ENCODE measurements at regions not wholly inside any gene's neighbourhood (a gene's known extent, or its start where the extent isn't known, plus 50 kb on each side); places are given as distances from the start of the nearest gene placed in this dataset.

DNA sequence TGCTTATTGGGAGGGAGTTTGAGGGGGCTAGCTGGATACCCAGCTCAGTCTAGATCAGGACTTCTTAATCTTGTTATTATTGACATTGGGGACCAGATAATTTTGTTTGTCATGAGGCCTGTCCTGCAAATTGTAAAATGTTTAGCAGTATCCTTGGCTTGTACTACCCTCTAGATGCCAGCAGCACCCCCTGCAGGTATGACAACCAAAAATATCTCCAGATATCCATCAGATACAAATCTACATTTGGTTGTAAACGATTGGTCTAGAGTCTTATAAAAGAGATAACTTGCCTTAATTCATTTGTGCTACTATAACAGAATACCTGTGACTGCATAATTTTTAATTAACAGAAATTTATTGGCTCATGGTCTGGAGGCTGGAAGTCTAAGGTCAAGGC is 1232.2 kb downstream of the XPNPEP1 start:
- DNase-seq: no peak
- H2BK120ac ChIP-seq (ENCODE audit: low read depth, low read length, poor library complexity, severe bottlenecking): no peak overlapping the region
- no peak overlapping the region for H2BK15ac ChIP-seq (ENCODE audit: low read depth, low read length)
- H4K91ac ChIP-seq (ENCODE audit: insufficient read length, low read depth, low read length): no peak overlapping the region
- H3K79me1 ChIP-seq (ENCODE audit: insufficient read depth, low read depth, low read length, poor library complexity, severe bottlenecking): no peaks in the 10 kb centered on the region
- no peak overlapping the region for H3K4ac ChIP-seq (ENCODE audit: low read depth, low read length)
- TF ChIP-seq, protein P1, sequence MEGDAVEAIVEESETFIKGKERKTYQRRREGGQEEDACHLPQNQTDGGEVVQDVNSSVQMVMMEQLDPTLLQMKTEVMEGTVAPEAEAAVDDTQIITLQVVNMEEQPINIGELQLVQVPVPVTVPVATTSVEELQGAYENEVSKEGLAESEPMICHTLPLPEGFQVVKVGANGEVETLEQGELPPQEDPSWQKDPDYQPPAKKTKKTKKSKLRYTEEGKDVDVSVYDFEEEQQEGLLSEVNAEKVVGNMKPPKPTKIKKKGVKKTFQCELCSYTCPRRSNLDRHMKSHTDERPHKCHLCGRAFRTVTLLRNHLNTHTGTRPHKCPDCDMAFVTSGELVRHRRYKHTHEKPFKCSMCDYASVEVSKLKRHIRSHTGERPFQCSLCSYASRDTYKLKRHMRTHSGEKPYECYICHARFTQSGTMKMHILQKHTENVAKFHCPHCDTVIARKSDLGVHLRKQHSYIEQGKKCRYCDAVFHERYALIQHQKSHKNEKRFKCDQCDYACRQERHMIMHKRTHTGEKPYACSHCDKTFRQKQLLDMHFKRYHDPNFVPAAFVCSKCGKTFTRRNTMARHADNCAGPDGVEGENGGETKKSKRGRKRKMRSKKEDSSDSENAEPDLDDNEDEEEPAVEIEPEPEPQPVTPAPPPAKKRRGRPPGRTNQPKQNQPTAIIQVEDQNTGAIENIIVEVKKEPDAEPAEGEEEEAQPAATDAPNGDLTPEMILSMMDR (conservative IDR thresholded peaks at IDR 0.05): peak; percentile 50
- no peak overlapping the region for H2AFZ ChIP-seq (ENCODE audit: low read length)
- H3K9me3 ChIP-seq (ENCODE audit: control insufficient read depth, low read depth, low read length): no peaks in the 10 kb centered on the region
- H3K18ac ChIP-seq (ENCODE audit: insufficient read length, low read depth, low read length): no peak overlapping the region
- H3K4me2 ChIP-seq (ENCODE audit: insufficient read depth, insufficient read length, low read length): no peak overlapping the region
- no peak overlapping the region for H2AK5ac ChIP-seq (ENCODE audit: insufficient read length, low read length)
- H3K14ac ChIP-seq (ENCODE audit: insufficient read depth, low read length): no peak overlapping the region
- Mint-ChIP-seq H3K4me3 (no peak overlapping the region), H3K9me3 (no peaks in the 10 kb centered on the region; a peak in 2 of 5 replicates), H3K27ac (no peak overlapping the region), H3K27me3 (ENCODE audit: low read depth) (no peaks in the 10 kb centered on the region), H3K36me3 (ENCODE audit: insufficient read depth in 1 of 3, low read depth in 3 of 3) (no peaks in the 10 kb centered on the region), H3K4me1 (peaks cover 1 to 2% of the 10 kb centered on the region in 2 experiments; a peak in 2 of 4 replicates)
- H4K20me1 ChIP-seq (ENCODE audit: control insufficient read depth, insufficient read depth, insufficient read length): no peaks in the 10 kb centered on the region
- H2BK5ac ChIP-seq (ENCODE audit: insufficient read length, low read length): no peak overlapping the region
- H3K27ac ChIP-seq (ENCODE audit: insufficient read length, low read depth, low read length): no peak overlapping the region
- no peak overlapping the region for H3T11ph ChIP-seq (ENCODE audit: low read length)
- H2BK12ac ChIP-seq (ENCODE audit: insufficient read length, low read depth, low read length): no peak overlapping the region
- no peak overlapping the region for H2BK20ac ChIP-seq (ENCODE audit: low read depth, low read length, poor library complexity, severe bottlenecking)
- peaks cover 3% of the 10 kb centered on the region for H3K4me1 ChIP-seq (ENCODE audit: insufficient read depth, low read length)
- H4K5ac ChIP-seq (ENCODE audit: insufficient read length, low read depth, low read length): no peak overlapping the region
- no peak overlapping the region for H3K56ac ChIP-seq (ENCODE audit: insufficient read length, low read depth, low read length)
- no peak overlapping the region for H3K9ac ChIP-seq (ENCODE audit: extremely low read depth, insufficient read length, low read length)
- no peaks in the 10 kb centered on the region for H3K23me2 ChIP-seq (ENCODE audit: insufficient read length, low read depth, low read length, poor library complexity, severe bottlenecking)
- no CpG with 5 or more reads among the region's 1 CpG for WGBS (ENCODE audit: extremely low coverage, insufficient read length, low lambda C conversion rate)
- no peaks in the 10 kb centered on the region for H3K27me3 ChIP-seq (ENCODE audit: insufficient read depth, low read length)
- H3K79me2 ChIP-seq (ENCODE audit: insufficient read depth, low read length): no peaks in the 10 kb centered on the region
- no peak overlapping the region for H4K8ac ChIP-seq (replicated peaks; ENCODE audit: insufficient read length, low read depth, low read length)
- H3K23ac ChIP-seq (ENCODE audit: insufficient read length, low read depth, low read length): no peak overlapping the region

All from H9 (cell line).